Natural killer cell (primary cell): ENCODE measurements at regions not wholly inside any gene's neighbourhood (a gene's known extent, or its start where the extent isn't known, plus 50 kb on each side); places are given as distances from the start of the nearest gene placed in this dataset.

Experiments
- ATAC-seq, 3 donors: fragments of 150-1000 bp in 2 of 3; fragments of 200-7000 bp in 1 of 3; cut with Tn5 transposase; 1 replicate in 1 of 3; 2 replicates in 2 of 3; pipeline ENCODE4 v1.10.0; 2021; ENCODE audit warnings: mild to moderate bottlenecking in 2 of 3, moderate library complexity in 2 of 3
- DNase-seq, 2 donors: peaks; one replicate each; pipeline versions ENCODE4 v3.0.0 to v3.0.0-alpha.2; 2013 to 2021; ENCODE audit warnings: mixed read lengths in 1 of 2
- H3K27ac ChIP-seq: one replicate; pipeline ENCODE4 v1.5.1; 2013; ENCODE audit warnings: mild to moderate bottlenecking, low read length
- H3K27me3 ChIP-seq: one replicate; pipeline ENCODE4 v1.6.1; 2013; ENCODE audit warnings: low read length; ENCODE audit not compliant: control insufficient read depth, insufficient read depth
- H3K36me3 ChIP-seq: one replicate; pipeline ENCODE4 v1.6.1; 2013; ENCODE audit warnings: low read length; ENCODE audit not compliant: control insufficient read depth, insufficient read depth
- H3K4me1 ChIP-seq: one replicate; pipeline ENCODE4 v1.6.1; 2013; ENCODE audit warnings: low read length; ENCODE audit not compliant: control insufficient read depth, insufficient read depth
- H3K4me3 ChIP-seq: one replicate; pipeline ENCODE4 v1.5.1; 2013; ENCODE audit warnings: low read length
- H3K9me3 ChIP-seq: one replicate; pipeline ENCODE4 v1.6.1; 2013; ENCODE audit warnings: low read length; ENCODE audit not compliant: control insufficient read depth, insufficient read depth
- H3K27ac Mint-ChIP-seq, 2 donors: one replicate each; pipeline ENCODE4 v1.8.0; 2022; ENCODE audit warnings: mild to moderate bottlenecking in 2 of 2, mixed read lengths in 2 of 2, moderate library complexity in 1 of 2
- H3K27me3 Mint-ChIP-seq, 2 donors: one replicate each; pipeline ENCODE4 v1.8.0; 2022; ENCODE audit warnings: low read depth in 2 of 2, mixed read lengths in 2 of 2
- H3K36me3 Mint-ChIP-seq: one replicate; pipeline ENCODE4 v1.8.0; 2022; ENCODE audit warnings: mixed read lengths
- H3K4me1 Mint-ChIP-seq, 2 donors: one replicate each; pipeline ENCODE4 v1.8.0; 2022; ENCODE audit warnings: mixed read lengths in 2 of 2
- H3K4me3 Mint-ChIP-seq: one replicate; pipeline ENCODE4 v1.8.0; 2022; ENCODE audit warnings: mild to moderate bottlenecking, moderate library complexity, mixed read lengths
- H3K9me3 Mint-ChIP-seq, 2 donors: one replicate each; pipeline ENCODE4 v1.8.0; 2022; ENCODE audit warnings: mixed read lengths in 2 of 2
- WGBS: methylation state at CpG from one replicate; pipeline ENCODE4 v1.1.7; 2013; ENCODE audit warnings: missing lambda C conversion rate; ENCODE audit not compliant: insufficient coverage; 5-methylcytosine and 5-hydroxymethylcytosine counted together
- intact Hi-C: fragments of 100-400 bp; cut with micrococcal nuclease; formaldehyde crosslinking; loops from one replicate; pipeline ENCODE4 v1.14.2; 2022
- TF ChIP-seq, protein P1 (sequence below): fragments of 200-600 bp; IDR thresholded peaks from one replicate; pipeline ENCODE4 v1.8.0; 2022; ENCODE audit warnings: antibody characterized with exemption

DNA sequence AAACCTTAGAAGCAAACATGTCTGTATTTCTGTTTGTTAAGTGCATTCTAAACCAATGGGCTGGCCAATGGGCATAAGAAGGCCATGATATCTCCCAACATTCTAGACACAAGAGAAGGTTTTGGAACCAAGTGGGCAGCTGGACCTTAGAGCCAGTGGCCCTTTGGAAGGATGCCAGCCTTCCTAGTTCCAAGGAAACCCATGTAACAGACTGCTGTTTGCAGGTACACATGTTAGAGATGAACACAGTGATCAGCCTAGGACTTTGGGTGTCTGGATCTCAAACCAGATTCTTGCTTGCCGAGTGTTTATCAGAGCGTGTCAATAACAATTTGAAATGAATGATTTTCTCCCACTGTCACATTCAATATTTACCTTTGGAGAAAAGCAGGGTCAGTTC is 97.5 kb upstream of the COPS8 start:
- DNase-seq (no peak), ATAC-seq (no peak)
- Histone ChIP-seq H3K4me1 (no peaks in the 10 kb centered on the region), H3K9me3 (no peaks in the 10 kb centered on the region), H3K27ac (no peak overlapping the region), H3K27me3 (no peaks in the 10 kb centered on the region), H3K4me3 (no peak overlapping the region), H3K36me3 (no peaks in the 10 kb centered on the region)
- WGBS = 100% methylated on average over 2 of the region's 2 CpGs
- no peaks in the 10 kb centered on the region for H3K36me3 Mint-ChIP-seq
- no peaks in the 10 kb centered on the region for H3K9me3 Mint-ChIP-seq
- no peaks in the 10 kb centered on the region for H3K4me1 Mint-ChIP-seq
- no peak overlapping the region for H3K27ac Mint-ChIP-seq
- intact Hi-C loops = no loop called here
- TF ChIP-seq, protein P1, sequence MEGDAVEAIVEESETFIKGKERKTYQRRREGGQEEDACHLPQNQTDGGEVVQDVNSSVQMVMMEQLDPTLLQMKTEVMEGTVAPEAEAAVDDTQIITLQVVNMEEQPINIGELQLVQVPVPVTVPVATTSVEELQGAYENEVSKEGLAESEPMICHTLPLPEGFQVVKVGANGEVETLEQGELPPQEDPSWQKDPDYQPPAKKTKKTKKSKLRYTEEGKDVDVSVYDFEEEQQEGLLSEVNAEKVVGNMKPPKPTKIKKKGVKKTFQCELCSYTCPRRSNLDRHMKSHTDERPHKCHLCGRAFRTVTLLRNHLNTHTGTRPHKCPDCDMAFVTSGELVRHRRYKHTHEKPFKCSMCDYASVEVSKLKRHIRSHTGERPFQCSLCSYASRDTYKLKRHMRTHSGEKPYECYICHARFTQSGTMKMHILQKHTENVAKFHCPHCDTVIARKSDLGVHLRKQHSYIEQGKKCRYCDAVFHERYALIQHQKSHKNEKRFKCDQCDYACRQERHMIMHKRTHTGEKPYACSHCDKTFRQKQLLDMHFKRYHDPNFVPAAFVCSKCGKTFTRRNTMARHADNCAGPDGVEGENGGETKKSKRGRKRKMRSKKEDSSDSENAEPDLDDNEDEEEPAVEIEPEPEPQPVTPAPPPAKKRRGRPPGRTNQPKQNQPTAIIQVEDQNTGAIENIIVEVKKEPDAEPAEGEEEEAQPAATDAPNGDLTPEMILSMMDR = no peak
- no peak overlapping the region for H3K4me3 Mint-ChIP-seq
- H3K27me3 Mint-ChIP-seq = peaks cover 21 to 49% of the 10 kb centered on the region in 2 donors

DNA sequence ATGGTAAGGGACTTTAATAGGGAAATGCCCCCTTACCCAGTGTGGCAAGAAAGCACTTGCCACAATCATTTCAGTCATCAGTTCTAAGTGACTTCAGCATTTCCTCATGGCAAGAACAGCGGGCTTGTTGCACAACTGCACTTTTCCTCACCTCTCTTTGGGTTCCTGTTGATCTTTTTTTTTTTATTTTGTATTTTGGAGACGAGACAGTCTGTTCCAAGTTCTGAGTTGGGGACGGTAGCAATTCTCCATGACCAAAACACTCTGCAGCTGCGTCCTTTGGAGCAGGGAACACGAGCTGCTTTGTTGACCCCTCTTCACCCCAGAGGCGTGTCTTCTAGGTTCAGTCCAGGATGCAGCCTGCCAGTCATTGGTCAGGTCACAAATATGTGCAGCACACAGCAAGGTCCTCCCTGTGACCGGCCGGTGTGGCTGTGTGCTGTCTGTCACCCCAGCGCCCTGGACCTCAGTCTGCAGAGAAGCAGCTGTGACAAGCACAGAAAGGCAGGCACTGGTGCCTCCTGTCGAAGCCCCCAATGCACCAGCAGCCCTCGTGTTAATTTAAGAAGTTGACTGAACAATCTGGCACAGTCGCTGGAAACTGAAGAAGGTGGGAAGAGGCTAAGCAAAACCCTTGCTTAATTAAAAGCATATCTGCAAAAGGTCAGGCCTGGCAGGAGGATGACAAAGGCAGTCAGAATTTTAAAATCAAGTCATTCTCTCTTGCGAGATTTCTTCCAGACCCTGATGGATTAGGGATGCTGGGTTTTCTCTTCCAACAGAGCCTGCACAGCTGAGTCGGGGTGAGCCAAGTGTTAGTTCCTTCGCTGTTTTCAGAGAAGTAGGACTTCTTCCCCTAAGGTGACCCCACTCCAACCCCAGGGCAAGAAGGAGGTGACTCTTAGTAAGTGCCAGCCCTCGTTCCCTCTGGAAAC is 96.7 kb upstream of the COPS8 start:
- no peaks in the 10 kb centered on the region for H3K4me1 ChIP-seq
- no peaks in the 10 kb centered on the region for H3K9me3 ChIP-seq
- ATAC-seq = peak in 1 of 3 donors; percentile 55
- intact Hi-C loops = no loop called here
- peaks cover 21 to 51% of the 10 kb centered on the region in 2 donors for H3K27me3 Mint-ChIP-seq
- no peak overlapping the region for H3K4me3 ChIP-seq
- H3K4me1 Mint-ChIP-seq = no peaks in the 10 kb centered on the region
- no peaks in the 10 kb centered on the region for H3K27me3 ChIP-seq
- H3K4me3 Mint-ChIP-seq = no peak overlapping the region
- H3K36me3 Mint-ChIP-seq = no peaks in the 10 kb centered on the region
- 60% methylated on average over 16 of the region's 16 CpGs for WGBS
- H3K36me3 ChIP-seq = no peaks in the 10 kb centered on the region
- H3K9me3 Mint-ChIP-seq = no peaks in the 10 kb centered on the region
- H3K27ac ChIP-seq = no peak overlapping the region
- DNase-seq = no peak
- H3K27ac Mint-ChIP-seq = no peak overlapping the region
- TF ChIP-seq, protein P1 = no peak

- H3K4me3 Mint-ChIP-seq = no peak overlapping the region
- ATAC-seq = no peak
- H3K36me3 Mint-ChIP-seq = no peaks in the 10 kb centered on the region
- H3K27ac ChIP-seq = no peak overlapping the region
- H3K4me3 ChIP-seq = no peak overlapping the region
- peaks cover 20 to 48% of the 10 kb centered on the region in 2 donors for H3K27me3 Mint-ChIP-seq
- no peaks in the 10 kb centered on the region for H3K27me3 ChIP-seq
- TF ChIP-seq, protein P1 = no peak
- no peaks in the 10 kb centered on the region for H3K36me3 ChIP-seq
- DNase-seq = no peak
- 58% methylated on average over 2 of the region's 2 CpGs for WGBS
- H3K4me1 Mint-ChIP-seq = no peaks in the 10 kb centered on the region
- no peak overlapping the region for H3K27ac Mint-ChIP-seq
- H3K4me1 ChIP-seq = no peaks in the 10 kb centered on the region
- intact Hi-C loops = no loop called here
- H3K9me3 Mint-ChIP-seq = no peaks in the 10 kb centered on the region
- no peaks in the 10 kb centered on the region for H3K9me3 ChIP-seq
These were observed 95.1 kb upstream of the COPS8 start for GRCh38 chr2:236990552-236990951.

DNA sequence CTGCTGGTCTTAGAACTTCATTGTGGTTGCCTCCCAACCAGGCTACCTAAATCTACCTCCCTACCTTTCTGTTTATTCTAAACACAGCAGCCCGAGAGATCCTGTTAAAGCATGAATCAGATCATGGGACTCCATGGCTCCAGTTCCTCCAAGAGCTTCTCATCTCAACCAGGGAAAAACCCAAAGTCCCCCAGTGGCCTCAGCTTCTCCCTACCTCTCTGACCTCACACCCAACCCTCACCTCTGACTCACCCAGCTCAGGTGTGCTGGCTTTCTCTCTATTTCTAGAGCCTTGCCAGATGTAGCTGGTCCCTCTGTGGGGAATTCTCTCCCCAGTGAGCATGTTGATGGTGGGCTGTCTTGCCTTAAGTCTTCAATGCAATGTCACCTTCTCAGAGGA is 93.8 kb upstream of the COPS8 start:
- Mint-ChIP-seq H3K27me3 (peaks cover 18 to 57% of the 10 kb centered on the region in 2 donors), H3K36me3 (no peaks in the 10 kb centered on the region), H3K4me3 (no peak overlapping the region), H3K27ac (no peak overlapping the region), H3K4me1 (no peaks in the 10 kb centered on the region), H3K9me3 (no peaks in the 10 kb centered on the region)
- H3K4me3 ChIP-seq = no peak overlapping the region
- no peaks in the 10 kb centered on the region for H3K4me1 ChIP-seq
- intact Hi-C loops = no loop called here
- H3K9me3 ChIP-seq = no peaks in the 10 kb centered on the region
- DNase-seq = no peak
- no peaks in the 10 kb centered on the region for H3K27me3 ChIP-seq
- no peaks in the 10 kb centered on the region for H3K36me3 ChIP-seq
- TF ChIP-seq, protein P1 = no peak
- no peak overlapping the region for H3K27ac ChIP-seq
- ATAC-seq = no peak
- 86% methylated on average over 1 of the region's 1 CpG for WGBS
